ENCODE measurements at regions not wholly inside any gene's neighbourhood (a gene's known extent, or its start where the extent isn't known, plus 50 kb on each side); places are given as distances from the start of the nearest gene placed in this dataset.

DNA sequence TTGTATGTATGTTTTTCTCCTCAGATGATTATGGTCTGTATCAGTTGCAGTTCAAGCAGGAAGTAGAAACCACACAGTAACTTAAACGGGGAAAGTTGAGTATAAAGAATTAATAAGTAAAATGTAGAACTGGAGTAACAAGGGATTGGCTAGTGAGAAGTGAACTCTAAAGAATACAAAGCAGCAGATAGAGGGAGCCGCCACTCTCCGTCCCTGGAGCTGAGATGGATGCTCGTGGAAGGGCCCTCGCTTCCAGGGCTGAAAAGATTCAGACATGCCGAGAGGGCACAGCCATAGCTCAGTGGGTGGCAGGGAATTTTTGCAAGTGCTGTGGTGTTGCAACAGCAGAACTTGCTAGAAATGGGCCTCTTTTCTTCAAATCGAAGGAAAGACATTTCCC is 155.8 kb downstream of the COL6A3 start:
- H3K4me3 ChIP-seq (ENCODE audit: low read depth, low read length), result no peak overlapping the region
- DNase-seq (ENCODE audit: low read depth), result no peak
- no peak for TF ChIP-seq CTCF (IDR thresholded peaks at IDR 0.05; ENCODE audit: low read depth, low read length, missing control alignments)

DNA sequence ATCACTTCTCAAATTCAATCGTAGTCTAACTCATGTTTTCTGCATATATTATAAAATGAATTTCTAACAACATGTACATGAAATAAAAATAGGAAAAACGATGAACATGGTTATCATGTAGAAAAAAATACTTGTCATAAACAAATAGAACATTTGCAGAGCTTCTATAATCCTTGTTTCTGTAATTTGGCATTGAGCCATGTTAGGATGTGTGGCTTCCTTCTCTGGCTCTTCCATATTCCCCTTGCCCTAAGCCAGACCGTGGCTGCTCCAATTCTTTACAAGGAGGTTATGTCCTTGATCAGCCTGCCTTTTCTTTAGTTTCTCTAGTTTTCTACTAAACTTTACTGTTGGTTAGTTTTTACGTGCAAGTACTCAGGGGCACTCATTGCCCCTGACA is 155.3 kb downstream of the COL6A3 start:
- DNase-seq (ENCODE audit: low read depth), result no peak
- no peak for TF ChIP-seq CTCF (IDR thresholded peaks at IDR 0.05; ENCODE audit: low read depth, low read length, missing control alignments)
- no peak overlapping the region for H3K4me3 ChIP-seq (ENCODE audit: low read depth, low read length)

DNA sequence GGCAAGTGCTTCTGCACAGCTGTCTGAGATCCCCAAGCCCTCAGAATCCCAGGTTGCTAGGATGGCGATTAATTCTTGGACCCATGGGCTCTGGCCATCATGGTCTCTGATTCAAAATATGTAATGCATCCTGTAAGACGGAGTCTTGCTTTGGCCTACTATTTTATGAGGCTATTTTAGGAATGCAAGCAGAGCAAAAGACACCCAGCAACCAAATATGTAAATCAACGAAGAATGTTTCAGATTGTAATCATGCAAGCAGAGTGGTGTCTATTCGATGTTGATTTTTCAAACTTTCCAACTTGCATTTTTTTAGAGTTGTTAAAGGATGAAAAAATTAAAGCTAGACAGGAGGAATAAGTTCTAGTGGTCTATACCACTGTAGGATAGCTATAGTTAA is 154.8 kb downstream of the COL6A3 start:
- TF ChIP-seq CTCF (IDR thresholded peaks at IDR 0.05; ENCODE audit: low read depth, low read length, missing control alignments), result no peak
- H3K4me3 ChIP-seq (ENCODE audit: low read depth, low read length), result no peak overlapping the region
- no peak for DNase-seq (ENCODE audit: low read depth)

GRCh38 chr2:237260039-237260620 is 153.8 kb downstream of the COL6A3 start:
- DNase-seq (ENCODE audit: low read depth), result no peak
- H3K4me3 ChIP-seq (ENCODE audit: low read depth, low read length), result no peak overlapping the region
- no peak for TF ChIP-seq CTCF (IDR thresholded peaks at IDR 0.05; ENCODE audit: low read depth, low read length, missing control alignments)

DNA sequence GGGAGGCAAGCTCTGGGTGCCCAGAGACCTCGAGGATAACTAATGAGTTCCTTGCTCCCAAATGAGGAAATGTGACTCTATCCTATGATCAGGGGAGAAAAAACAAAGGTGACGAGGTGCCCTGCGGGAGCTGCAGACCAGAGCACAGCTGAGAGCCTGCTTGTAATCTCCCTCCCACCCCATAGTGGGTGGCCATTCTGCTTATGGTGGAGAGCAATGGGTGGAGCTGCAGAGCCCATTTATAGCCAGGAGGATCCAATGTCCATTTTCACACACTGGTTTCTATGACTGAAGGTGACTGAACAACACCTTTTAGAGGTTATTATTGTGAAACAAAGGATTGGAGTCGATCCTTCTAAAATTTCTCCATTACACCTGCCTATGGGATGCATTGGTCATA is 153.3 kb downstream of the COL6A3 start:
- no peak for DNase-seq (ENCODE audit: low read depth)
- H3K4me3 ChIP-seq (ENCODE audit: low read depth, low read length), result no peak overlapping the region
- TF ChIP-seq CTCF (IDR thresholded peaks at IDR 0.05; ENCODE audit: low read depth, low read length, missing control alignments), result no peak

DNA sequence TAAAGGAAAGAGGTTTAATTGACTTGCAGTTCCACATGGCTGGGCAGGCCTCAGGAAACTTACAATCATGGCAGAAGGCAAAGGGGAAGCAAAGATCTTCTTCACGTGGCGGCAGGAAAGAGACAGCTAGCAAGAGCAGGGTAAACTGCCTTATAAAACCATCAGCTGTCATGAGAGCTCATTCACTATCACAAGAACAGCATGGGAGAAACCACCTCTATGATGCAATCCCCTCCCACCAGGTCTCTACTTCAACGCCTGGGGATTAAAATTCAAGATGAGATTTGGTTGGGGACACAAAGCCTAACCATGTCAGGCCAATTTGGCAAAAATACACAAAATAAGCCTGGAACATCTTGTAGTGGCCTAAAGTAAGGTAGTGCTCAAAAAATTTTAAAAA is 152.6 kb downstream of the COL6A3 start:
- no peak overlapping the region for H3K4me3 ChIP-seq (ENCODE audit: low read depth, low read length)
- DNase-seq (ENCODE audit: low read depth), result no peak
- no peak for TF ChIP-seq CTCF (IDR thresholded peaks at IDR 0.05; ENCODE audit: low read depth, low read length, missing control alignments)
